ENCODE measurements at regions not wholly inside any gene's neighbourhood (a gene's known extent, or its start where the extent isn't known, plus 50 kb on each side); places are given as distances from the start of the nearest gene placed in this dataset.
"Not testable (repeated sequence)": the region's sequence is repeated elsewhere in the genome, so short reads cannot be mapped to it uniquely, and the experiment has no call there.

- no peak for DNase-seq (ENCODE audit: low read depth in 4 of 4, low spot score in 2 of 4)
Measured at GRCh38 chrX:113548308-113549015, 707.8 kb upstream of the AMOT start.

GRCh38 chrX:113545040-113545439 lies 704.4 kb upstream of the AMOT start:
- no peak for DNase-seq (ENCODE audit: low read depth in 4 of 4, low spot score in 2 of 4)

DNA sequence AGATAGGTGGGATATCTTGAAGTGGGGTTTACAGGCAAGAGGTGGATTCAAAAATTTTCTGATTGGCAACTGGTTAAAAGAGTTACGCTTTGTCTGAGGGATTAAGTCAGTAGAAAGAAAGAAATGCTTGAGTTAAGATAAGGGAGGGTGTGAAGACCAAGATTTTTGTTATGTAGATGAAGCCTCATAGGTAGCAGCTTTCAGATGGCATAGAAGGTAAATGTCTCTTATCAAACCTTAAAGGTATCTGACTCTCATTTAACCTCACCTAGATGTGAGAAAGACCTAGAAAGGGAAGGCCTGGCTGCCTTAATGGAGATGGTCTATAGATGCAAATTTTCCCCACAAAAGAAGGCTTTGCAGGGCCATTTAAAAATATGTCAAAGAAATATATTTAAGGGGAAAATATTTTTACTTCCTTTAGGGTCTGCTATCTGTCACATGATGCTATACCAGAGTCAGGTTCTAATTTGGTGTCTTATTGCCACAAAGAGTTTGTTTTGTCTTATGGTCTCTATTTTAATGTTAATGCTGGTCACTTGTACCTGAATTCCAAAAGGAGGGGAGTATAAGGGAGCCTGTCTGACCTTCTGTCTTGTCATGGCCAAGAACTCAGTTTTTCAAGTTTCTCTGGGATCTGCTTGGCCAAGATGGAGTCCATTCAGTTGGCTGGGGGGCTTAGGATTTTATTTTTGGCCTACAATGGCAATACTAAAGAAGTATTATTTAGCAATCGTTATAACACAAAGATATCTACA lies 699.1 kb upstream of the AMOT start:
- DNase-seq (ENCODE audit: low read depth in 4 of 4, low spot score in 2 of 4), result no peak

DNA sequence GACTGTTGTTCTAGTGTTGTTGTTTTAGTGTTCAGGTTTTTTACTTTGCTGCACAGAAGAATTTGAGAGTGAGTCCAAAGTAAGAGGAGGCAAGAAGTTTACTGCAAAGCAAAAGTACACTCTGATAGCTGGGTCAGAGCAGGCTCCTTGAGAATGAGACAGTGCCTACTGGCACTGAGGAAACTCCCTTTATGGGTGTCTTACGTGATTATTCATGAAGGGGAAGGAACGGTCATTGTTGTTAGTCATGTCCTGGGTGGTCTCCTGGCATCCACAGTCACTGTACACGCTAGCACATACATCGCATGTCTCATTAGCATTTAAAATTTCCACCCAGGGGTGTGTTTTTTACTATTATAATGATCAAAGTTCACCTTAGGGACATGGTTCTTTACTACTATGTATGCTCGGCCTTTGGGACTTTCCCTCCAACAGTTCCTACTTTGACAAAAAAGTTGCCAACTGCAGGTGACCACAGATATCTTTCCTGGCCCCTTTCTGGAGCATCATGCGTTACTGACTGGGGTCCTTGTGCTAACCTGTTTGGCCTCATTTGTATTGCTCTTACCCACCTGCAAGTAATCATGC lies 688.9 kb upstream of the AMOT start:
- DNase-seq (ENCODE audit: low read depth in 4 of 4, low spot score in 2 of 4), result no peak

GRCh38 chrX:113522814-113523213 lies 682.2 kb upstream of the AMOT start:
- DNase-seq (ENCODE audit: low read depth in 4 of 4, low spot score in 2 of 4), result no peak

- no peak for DNase-seq (ENCODE audit: low read depth in 4 of 4, low spot score in 2 of 4)
Measured at GRCh38 chrX:113514906-113515305, 674.3 kb upstream of the AMOT start.

DNA sequence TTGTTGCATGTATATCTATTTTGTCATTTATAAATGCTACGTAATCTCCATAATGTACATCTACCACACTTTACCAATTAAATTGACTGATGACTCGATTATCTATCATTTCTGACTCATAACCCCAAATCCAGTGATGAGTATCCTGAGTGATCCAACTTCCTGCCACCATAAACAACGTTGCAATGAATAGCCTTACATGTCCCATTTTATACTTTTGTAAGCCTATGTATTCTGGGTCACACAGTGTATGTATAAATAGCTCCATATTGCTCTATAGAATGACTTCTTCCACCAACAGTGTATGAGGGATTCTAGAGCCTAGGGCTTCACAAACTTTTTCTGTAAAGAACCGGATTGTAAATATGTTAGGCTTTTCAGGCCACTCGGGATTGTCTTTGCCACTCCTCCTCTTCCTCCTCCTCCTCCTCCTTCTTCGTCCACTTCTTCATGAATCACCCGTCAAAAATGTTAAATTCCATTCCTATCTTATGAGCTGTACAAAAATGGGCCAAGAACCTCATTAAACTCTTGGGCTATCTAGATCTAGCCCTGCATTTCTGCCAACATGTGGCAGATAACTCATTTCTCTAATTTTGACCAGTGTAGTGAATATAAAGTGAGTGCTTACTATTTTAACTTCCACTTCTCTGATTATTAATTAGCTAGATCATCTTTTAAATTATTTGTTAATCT lies 672.2 kb upstream of the AMOT start:
- DNase-seq (ENCODE audit: low read depth in 4 of 4, low spot score in 2 of 4), result no peak

- DNase-seq (ENCODE audit: low read depth in 4 of 4, low spot score in 2 of 4), result no peak
Measured at GRCh38 chrX:113510586-113510985, 670.0 kb upstream of the AMOT start.

DNA sequence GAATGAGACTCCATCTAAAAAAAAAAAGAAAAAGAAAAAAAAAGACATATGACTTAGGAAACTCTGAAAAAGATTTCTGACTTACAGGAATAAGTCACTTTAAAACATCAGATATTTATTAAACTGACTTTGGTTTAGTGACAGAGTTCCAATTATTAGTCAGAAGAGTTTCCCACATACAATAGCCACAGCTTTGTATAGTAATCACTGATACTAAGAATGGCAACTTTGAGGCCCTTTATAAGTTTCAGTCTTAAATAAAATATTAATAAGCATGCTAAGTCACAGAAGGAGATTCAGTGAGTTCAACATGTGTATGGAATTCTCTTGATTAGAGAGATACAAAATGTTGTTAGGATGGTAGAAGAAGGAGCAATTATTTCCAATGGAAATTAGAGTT lies 652.3 kb upstream of the AMOT start:
- DNase-seq (ENCODE audit: low read depth in 4 of 4, low spot score in 2 of 4), result no peak

DNA sequence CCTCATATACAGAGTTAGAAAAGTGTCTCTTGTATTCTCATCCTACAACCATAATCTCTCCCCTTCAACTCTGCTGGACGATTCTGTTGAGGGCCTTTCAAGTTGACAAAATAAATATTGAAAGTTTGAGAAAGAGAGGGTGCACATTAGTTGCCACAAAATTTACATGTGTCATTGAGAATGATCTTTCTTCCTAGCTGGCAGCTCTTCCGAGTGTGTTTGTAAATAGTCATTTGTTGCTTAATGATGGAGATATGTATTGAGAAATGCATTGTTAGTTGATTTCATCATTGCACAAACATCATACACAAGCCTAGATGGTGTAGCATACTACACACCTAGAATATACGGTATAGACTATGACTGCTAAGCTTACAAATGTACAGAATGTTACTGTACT lies 632.8 kb upstream of the AMOT start:
- DNase-seq (ENCODE audit: low read depth in 4 of 4, low spot score in 2 of 4), result no peak

DNA sequence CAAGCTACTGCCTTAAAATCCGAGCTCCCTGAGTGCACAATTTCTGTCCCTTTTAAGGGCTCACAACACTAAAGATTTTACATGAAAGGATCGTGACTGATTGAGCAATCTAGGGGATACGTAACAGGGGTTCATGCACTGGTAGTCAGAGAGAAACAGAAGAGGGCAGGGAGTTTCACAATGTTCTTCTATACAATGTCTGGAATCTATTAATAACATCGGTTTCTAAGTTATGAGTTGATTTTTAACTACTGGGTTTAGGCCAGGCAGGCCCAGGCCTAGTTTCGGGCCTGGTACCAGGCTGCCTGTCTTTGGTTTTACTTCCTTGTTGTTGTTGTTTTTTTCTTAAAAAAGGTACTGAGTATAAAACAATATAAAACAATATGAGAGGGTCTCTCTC lies 632.4 kb upstream of the AMOT start:
- not testable (repeated sequence) for DNase-seq (ENCODE audit: low read depth in 4 of 4, low spot score in 2 of 4)

DNA sequence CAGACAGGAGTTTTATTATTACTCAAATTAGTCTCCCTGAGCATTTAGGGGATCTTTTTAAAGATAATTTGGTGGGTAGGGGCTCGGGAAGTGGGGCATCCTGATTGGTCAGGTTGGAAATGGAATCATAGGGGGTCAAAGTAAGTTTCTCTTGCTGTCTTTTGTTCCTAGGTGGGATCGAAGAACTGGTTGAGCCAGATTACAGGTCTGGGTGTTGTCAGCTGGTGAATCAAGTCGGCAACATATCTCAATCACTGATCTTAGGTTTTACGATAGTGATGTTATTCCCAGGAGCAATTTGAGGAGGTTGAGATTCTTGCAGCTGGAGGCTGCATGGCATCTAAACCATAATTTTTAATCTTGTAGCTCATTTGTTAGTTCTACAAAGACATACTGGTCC lies 629.5 kb upstream of the AMOT start:
- no peak for DNase-seq (ENCODE audit: low read depth in 4 of 4, low spot score in 2 of 4)

DNA sequence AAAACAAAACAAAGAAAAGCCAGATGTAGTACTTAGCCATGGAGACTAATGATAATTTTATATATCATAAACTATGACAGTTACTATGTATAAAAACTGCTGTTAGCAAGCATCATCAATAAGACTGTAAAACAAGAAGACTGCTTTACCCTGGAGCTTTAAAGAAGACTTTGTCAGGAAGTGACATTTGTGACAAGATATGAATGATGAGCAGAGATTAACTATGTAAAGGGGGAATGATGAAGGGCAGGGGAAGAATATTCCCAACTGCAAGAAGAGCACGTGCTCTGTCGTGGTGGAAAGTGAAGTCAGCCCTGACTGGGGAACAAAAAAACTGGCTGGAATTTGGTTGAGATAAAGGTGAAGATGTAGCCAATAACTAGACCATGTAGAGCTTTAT lies 617.1 kb upstream of the AMOT start:
- DNase-seq (ENCODE audit: low read depth in 4 of 4, low spot score in 2 of 4), result no peak

- no peak for DNase-seq (ENCODE audit: low read depth in 4 of 4, low spot score in 2 of 4)
Measured at GRCh38 chrX:113455582-113455981, 615.0 kb upstream of the AMOT start.

DNA sequence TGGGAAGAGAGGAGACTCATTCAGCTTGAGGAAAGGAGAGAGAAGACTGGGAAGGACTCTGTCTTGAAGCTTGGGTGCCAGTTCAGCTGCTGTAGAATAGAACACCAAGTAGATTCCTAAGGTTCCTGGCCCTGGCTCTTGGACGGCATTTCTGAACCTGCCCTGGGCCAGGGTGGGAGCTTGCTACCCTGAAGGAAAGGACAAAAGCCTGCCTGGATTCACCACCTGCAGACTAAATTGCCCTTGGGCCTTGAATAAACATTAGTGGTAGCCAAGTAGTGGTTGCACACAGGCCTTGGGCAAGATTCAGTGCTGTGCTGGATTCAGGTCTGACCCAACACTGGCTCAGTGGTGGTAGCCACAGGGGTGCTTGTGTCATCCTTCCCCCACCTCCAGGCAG lies 588.4 kb upstream of the AMOT start:
- DNase-seq (ENCODE audit: low read depth in 4 of 4, low spot score in 2 of 4), result no peak

GRCh38 chrX:113422323-113422722 lies 581.7 kb upstream of the AMOT start:
- DNase-seq (ENCODE audit: low read depth in 4 of 4, low spot score in 2 of 4), result no peak

DNA sequence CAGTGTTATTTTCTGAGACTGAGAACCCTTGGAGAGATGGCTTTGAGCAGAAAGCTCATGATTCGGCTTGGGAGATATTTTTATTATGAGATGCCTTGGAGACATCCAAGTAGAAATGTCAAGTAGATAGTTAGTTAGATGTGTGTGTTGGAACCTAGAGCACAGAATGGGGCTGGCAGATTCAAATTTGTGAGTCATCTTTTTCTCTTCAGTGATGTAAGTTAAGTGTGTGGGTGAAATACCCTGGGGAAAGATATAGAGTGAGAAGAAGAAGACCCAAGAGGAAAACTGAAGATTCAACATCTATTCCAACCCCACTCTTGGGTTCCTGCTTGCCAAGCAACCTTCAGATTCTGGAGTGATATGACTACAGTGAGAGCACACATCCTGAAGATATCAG lies 580.8 kb upstream of the AMOT start:
- no peak for DNase-seq (ENCODE audit: low read depth in 4 of 4, low spot score in 2 of 4)

GRCh38 chrX:113412106-113412505 lies 571.5 kb upstream of the AMOT start:
- DNase-seq (ENCODE audit: low read depth in 4 of 4, low spot score in 2 of 4), result no peak

DNA sequence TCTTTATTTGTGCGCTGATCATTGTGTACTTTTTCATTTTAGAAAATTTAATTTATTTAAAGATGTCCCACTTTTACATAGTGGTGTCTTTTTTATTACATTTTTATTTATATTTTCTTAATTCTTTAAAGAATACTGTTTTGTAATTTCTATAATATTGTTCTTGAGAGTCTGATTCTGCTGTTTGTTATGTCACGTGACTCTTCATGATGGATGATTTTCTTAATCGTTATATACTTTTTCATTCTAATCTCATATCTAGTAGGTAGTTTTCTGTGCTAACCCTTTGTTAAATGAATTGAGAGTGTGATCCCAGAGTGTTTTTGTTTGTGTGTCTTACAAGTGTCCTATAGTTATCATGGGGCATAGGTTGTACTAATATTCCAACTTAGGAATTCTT lies 568.2 kb upstream of the AMOT start:
- DNase-seq (ENCODE audit: low read depth in 4 of 4, low spot score in 2 of 4), result no peak

DNA sequence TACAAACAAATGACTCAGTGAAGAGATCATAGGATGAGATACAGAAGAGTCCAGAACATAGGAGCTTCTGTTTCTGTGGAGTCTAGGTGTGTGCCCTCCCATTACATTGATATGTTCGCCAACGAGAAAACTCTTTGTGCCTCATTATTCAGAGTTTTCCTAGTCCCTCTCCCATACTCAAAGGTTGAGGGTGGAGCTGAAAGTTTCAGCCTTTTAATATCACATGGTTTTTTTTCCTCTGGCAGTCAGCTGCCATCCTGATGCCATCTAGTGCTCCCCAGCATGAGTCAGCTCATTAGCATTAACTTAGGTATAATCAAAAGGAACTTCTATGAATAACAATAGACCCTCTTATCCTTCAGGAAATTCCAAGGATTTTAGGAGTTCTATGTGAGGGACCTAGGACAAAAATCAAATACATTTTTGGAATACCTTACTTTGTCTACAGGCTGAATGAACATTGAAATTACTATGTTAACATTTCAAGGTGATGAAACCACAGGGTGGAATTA lies 559.6 kb upstream of the AMOT start:
- no peak for DNase-seq (ENCODE audit: low read depth in 4 of 4, low spot score in 2 of 4)

DNA sequence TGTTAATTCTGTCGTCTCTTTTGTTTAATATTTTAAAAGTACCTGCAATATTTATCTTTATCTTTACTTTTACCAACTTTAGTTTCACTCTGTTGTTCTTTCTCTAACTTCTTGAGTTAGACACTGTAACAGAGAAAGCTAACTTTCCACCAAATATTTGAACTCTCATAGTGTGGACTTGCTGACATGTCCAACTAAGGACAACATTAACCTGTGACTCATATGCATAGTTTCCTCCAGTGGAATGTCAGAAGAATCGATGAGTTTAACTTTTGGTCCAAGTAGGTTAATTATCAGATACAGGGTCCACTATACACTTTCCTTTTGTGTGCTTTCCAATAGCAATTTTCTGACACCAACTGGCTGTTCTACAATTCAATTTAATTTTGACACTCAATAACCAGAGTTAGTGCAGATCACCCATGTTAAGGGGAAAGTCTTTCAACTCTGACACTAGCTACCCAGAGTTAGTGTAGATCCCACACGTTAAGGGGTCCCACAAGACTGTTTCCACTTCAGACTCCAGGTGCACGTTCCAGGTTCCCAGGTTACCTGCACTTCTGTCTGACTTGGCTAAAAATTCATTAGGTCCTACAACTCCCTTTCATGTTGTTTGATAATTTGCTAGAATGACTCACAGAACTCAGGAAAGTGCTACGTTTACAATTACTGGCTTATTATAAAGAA lies 559.0 kb upstream of the AMOT start:
- DNase-seq (ENCODE audit: low read depth in 4 of 4, low spot score in 2 of 4), result no peak

Measured in left renal cortex interstitium (tissue), 4 donors.